Astrocyte of the cerebellum (primary cell): ENCODE measurements at regions not wholly inside any gene's neighbourhood (a gene's known extent, or its start where the extent isn't known, plus 50 kb on each side); places are given as distances from the start of the nearest gene placed in this dataset.

Experiments used
- DNase-seq: peaks from one replicate; pipeline ENCODE4 v3.0.0-alpha.2; 2011; ENCODE audit warnings: low read depth
- H3K4me3 ChIP-seq: 2 replicates; pipeline ENCODE4 v1.5.1; 2011; ENCODE audit warnings: mild to moderate bottlenecking, low read depth, low read length, moderate library complexity
- in situ Hi-C: cut with HindIII; loops from 2 replicates; pipeline ENCODE4 v1.10.0; 2017; ENCODE audit warnings: low sequenced_read_pairs
- TF ChIP-seq, protein P1 (sequence below): IDR thresholded peaks from 2 replicates; pipeline ENCODE4 v1.5.1; 2012; ENCODE audit warnings: low read length, low read depth, moderate library complexity, mild to moderate bottlenecking; ENCODE audit errors: missing control alignments

DNA sequence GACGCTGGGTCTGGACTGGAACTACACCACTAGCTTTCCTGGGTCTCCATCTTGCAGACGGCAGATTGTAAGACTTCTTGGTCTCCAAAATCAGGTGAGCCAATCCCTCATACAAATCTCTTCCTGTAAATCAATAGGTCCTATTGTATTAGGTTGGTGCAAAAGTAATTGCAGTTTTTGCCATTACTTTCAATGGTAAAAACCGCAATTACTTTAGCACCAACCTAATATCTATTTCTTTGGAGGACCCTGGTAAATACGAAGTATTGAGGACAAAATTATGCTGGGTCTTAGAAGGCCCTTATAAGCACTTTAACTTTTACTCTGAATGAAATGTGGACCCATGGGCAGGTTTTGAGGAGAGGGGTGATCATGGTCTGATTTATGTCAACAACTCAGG, 330.6 kb upstream of the C16orf82 start:
- in situ Hi-C loops, result no loop called here
- no peak for DNase-seq

DNA sequence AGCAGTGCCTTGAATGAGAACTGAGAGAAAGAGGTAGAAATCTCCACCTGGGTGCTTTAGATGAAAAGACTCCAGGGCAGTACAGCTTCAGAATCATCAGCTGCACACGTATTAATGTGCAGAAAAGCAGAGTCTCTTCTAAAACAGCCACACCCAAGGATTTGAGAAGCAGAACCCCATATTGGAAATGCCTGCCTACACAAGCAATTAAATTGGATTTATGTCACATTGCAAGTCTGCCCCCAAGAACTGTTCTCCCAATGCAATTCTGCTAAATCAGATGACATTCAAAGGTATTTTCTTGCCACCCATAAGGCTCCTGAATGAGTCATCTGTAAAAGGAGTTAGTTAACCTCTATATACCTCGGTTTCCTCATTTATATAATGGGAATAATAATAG, 326.0 kb upstream of the C16orf82 start:
- TF ChIP-seq, protein P1, sequence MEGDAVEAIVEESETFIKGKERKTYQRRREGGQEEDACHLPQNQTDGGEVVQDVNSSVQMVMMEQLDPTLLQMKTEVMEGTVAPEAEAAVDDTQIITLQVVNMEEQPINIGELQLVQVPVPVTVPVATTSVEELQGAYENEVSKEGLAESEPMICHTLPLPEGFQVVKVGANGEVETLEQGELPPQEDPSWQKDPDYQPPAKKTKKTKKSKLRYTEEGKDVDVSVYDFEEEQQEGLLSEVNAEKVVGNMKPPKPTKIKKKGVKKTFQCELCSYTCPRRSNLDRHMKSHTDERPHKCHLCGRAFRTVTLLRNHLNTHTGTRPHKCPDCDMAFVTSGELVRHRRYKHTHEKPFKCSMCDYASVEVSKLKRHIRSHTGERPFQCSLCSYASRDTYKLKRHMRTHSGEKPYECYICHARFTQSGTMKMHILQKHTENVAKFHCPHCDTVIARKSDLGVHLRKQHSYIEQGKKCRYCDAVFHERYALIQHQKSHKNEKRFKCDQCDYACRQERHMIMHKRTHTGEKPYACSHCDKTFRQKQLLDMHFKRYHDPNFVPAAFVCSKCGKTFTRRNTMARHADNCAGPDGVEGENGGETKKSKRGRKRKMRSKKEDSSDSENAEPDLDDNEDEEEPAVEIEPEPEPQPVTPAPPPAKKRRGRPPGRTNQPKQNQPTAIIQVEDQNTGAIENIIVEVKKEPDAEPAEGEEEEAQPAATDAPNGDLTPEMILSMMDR, result no peak
- no peak overlapping the region for H3K4me3 ChIP-seq
- in situ Hi-C loops, result no loop called here
- no peak for DNase-seq

More for the DNA sequence above, 330.6 kb upstream of the C16orf82 start:
- H3K4me3 ChIP-seq, result no peak overlapping the region
- TF ChIP-seq, protein P1, result no peak

DNA sequence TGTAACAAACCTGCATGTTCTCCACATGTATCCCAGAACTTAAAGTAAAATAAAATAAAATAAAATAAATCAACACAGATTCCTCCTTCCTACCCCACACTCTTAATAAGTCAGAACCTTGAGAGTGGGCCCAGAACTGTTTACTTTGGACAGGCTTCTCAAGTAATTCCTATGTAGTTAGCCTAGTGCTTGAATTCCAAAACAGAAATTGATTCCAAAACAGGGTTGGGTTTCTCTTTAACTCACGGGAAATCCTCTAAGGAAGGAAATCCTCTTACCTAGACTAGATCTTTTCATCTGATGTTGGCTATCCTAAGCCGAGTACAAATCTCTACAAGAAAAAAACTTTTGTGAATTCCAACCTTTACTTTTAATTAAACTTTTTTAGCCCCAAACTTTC, 324.7 kb upstream of the C16orf82 start:
- TF ChIP-seq, protein P1, result no peak
- DNase-seq, result no peak
- no peak overlapping the region for H3K4me3 ChIP-seq
- in situ Hi-C loops, result no loop called here

GRCh38 chr16:26744430-26744829, 322.3 kb upstream of the C16orf82 start:
- TF ChIP-seq, protein P1, result no peak
- no peak for DNase-seq
- in situ Hi-C loops, result no loop called here
- no peak overlapping the region for H3K4me3 ChIP-seq

DNA sequence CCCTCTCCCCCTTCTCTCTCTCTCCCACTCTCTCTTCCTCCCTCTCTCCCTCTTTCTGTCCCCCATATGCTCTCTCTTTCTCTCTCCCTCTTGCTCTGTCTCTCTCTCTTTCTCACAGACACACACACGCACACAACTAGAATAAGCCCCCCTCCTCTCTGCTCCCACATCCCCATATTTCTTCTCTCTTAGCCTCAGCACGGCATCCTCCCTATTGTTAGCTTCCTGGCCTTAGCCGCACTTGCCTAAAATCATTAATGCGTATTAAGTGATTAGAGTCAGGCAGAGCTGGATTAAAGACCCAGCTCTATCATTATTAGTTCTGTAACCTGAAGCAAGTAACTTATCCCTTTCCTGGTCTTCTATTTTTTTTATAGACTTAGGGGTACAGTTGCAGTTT, 319.0 kb upstream of the C16orf82 start:
- in situ Hi-C loops, result no loop called here
- H3K4me3 ChIP-seq, result no peak overlapping the region
- TF ChIP-seq, protein P1, result no peak
- no peak for DNase-seq

DNA sequence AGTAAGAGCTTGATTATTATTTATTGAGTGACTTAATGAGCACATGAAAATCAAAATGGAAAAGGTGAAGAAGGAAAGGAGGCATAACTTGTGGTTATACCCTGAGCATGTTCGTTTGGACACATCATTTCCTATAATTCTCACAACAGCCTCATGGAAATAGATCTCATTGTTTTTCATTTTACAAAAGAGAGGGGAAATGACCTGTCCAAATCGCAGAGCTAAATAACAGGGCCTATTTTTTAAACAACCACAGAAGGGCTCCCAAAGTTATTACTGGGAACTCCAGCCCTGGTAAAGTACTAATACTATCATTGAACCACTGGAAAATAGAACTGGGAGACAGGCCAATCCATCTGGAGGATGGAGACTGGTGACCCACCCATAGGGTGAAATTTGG, 317.7 kb upstream of the C16orf82 start:
- TF ChIP-seq, protein P1, result no peak
- no peak overlapping the region for H3K4me3 ChIP-seq
- in situ Hi-C loops, result no loop called here
- DNase-seq, result no peak

DNA sequence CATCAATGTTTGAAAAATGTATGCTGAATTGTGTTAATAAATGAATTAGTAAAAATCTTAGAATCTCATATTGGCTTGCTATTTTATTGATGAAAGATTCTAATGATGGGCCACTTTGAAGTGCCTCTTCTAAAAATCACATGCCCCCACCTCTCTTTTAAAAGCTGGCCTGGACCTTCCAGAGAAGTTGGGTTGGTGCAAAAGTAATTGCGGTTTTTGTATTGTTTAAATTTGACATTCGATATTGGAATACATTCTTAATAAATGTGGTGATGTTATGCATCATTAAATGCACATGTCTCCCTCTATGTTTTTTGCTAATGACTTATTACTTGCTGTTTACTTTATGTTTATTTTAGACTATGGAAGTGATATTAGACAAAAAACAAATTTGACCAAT, 314.6 kb upstream of the C16orf82 start:
- TF ChIP-seq, protein P1, result no peak
- H3K4me3 ChIP-seq, result no peak overlapping the region
- no peak for DNase-seq
- in situ Hi-C loops, result no loop called here
